Activated T-cell treated with anti-CD3 and anti-CD28 coated beads, Interleukin-2, amount 50 U/mL, for 4 hours (primary cell): ENCODE measurements at regions not wholly inside any gene's neighbourhood (a gene's known extent, or its start where the extent isn't known, plus 50 kb on each side); places are given as distances from the start of the nearest gene placed in this dataset.
A peak's percentile ranks its signal among the peaks of the same experiment; 100 is the strongest.

Experiments used
- ATAC-seq, 2 donors: fragments of 200-7000 bp; cut with Tn5 transposase; one replicate each; pipeline ENCODE4 v1.10.0; 2021
- DNase-seq: peaks from one replicate; pipeline ENCODE4 v3.0.0-alpha.2; 2020
- H3K27me3 Mint-ChIP-seq: one replicate; pipeline ENCODE4 v1.8.0; 2021; ENCODE audit warnings: low read depth, mixed read lengths
- H3K36me3 Mint-ChIP-seq: one replicate; pipeline ENCODE4 v1.8.0; 2022; ENCODE audit warnings: mixed read lengths; ENCODE audit not compliant: insufficient read depth
- H3K4me1 Mint-ChIP-seq: one replicate; pipeline ENCODE4 v1.8.0; 2021; ENCODE audit warnings: low read depth, mixed read lengths
- H3K4me3 Mint-ChIP-seq: one replicate; pipeline ENCODE4 v1.8.0; 2021; ENCODE audit warnings: mild to moderate bottlenecking, moderate library complexity, mixed read lengths
- H3K9me3 Mint-ChIP-seq: one replicate; pipeline ENCODE4 v1.8.0; 2021; ENCODE audit warnings: mixed read lengths

- Mint-ChIP-seq H3K36me3 (no peaks in the 10 kb centered on the region), H3K9me3 (no peaks in the 10 kb centered on the region), H3K4me3 (no peak overlapping the region), H3K27me3 (peaks cover 5% of the 10 kb centered on the region), H3K4me1 (no peaks in the 10 kb centered on the region)
- no peak for DNase-seq
- ATAC-seq, result no peak
Measured at GRCh38 chr6:43984442-43985321, 142.6 kb downstream of the MRPL14 start.

GRCh38 chr6:43983632-43984031 is 143.6 kb downstream of the MRPL14 start:
- Mint-ChIP-seq H3K36me3 (no peaks in the 10 kb centered on the region), H3K4me3 (no peak overlapping the region), H3K9me3 (no peaks in the 10 kb centered on the region), H3K4me1 (no peaks in the 10 kb centered on the region), H3K27me3 (peaks cover 7% of the 10 kb centered on the region)
- ATAC-seq (no peak), DNase-seq (no peak)

- Mint-ChIP-seq H3K27me3 (peaks cover 11% of the 10 kb centered on the region), H3K36me3 (no peaks in the 10 kb centered on the region), H3K9me3 (no peaks in the 10 kb centered on the region), H3K4me3 (no peak overlapping the region), H3K4me1 (no peaks in the 10 kb centered on the region)
- no peak for ATAC-seq
- no peak for DNase-seq
Measured at GRCh38 chr6:43983191-43983590, 144.1 kb downstream of the MRPL14 start.

DNA sequence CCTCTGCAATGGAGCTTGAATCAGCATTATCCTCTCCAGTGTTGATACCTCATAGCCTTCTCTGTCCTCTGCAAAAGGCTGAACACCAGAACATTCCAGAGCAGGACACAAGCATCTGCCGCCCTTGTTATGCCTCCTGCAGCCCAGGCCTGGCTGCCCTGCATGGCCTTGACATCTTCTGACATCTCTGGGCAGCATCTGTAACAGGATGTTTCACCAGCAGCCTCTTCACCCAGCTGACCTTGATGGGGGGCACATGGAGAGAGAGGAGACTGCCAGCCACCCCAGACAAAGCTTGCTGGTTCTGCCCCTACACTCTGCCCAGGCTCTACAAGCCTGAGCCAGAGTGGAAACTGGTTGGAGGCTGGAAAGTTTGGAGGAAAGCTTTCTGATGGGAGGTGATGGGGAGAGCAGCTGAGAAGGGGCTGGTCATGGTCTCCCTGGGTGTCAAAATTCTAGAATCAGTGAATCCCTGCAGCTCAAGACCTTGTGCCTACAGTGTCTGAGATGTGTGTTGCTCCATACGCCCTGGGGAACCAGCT is 145.1 kb downstream of the MRPL14 start:
- DNase-seq, result no peak
- Mint-ChIP-seq H3K36me3 (no peaks in the 10 kb centered on the region), H3K4me3 (no peak overlapping the region), H3K4me1 (no peaks in the 10 kb centered on the region), H3K9me3 (no peaks in the 10 kb centered on the region), H3K27me3 (peaks cover 18% of the 10 kb centered on the region)
- no peak for ATAC-seq

DNA sequence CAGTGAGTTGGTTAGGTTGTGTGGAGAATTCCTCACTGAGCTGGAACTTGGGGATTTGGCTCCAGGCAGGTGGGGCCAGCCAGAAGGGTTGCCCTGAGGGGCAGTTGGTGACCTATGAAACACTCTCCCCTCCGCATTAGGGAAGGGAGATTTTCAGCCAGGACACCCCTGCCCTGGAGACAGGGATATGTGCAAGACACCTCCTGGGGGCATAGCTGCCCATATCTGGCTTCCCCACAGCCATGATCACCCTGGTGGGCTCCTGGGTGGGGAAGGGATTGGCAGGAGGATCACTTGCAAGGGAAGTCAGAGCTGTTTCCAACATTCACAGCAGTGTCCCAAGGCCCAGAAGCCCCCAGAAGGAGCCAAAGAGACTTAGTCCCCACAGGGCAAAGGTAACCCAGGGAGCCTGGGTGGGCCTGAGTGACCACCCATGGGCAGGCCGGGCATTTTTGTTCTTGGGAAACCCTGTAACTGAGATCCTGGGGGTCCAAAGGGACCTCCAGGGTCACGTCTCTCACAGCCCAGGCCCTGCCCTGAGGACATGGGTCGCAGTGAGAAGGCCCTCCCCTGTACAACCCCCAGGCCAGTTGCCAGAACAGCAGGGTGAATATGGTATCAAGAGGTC is 145.8 kb downstream of the MRPL14 start:
- H3K27me3 Mint-ChIP-seq, result peaks cover 16% of the 10 kb centered on the region
- no peaks in the 10 kb centered on the region for H3K4me1 Mint-ChIP-seq
- ATAC-seq, result no peak

GRCh38 chr6:43980004-43980795 is 147.1 kb downstream of the MRPL14 start:
- no peak overlapping the region for H3K4me3 Mint-ChIP-seq
- no peak for DNase-seq
- no peak for ATAC-seq
- H3K9me3 Mint-ChIP-seq, result no peaks in the 10 kb centered on the region
- H3K36me3 Mint-ChIP-seq, result no peaks in the 10 kb centered on the region
- H3K4me1 Mint-ChIP-seq, result no peaks in the 10 kb centered on the region
- H3K27me3 Mint-ChIP-seq, result peaks cover 21% of the 10 kb centered on the region

More for the DNA sequence above, 145.8 kb downstream of the MRPL14 start:
- Mint-ChIP-seq H3K36me3 (no peaks in the 10 kb centered on the region), H3K9me3 (no peaks in the 10 kb centered on the region), H3K4me3 (no peak overlapping the region)
- no peak for DNase-seq

DNA sequence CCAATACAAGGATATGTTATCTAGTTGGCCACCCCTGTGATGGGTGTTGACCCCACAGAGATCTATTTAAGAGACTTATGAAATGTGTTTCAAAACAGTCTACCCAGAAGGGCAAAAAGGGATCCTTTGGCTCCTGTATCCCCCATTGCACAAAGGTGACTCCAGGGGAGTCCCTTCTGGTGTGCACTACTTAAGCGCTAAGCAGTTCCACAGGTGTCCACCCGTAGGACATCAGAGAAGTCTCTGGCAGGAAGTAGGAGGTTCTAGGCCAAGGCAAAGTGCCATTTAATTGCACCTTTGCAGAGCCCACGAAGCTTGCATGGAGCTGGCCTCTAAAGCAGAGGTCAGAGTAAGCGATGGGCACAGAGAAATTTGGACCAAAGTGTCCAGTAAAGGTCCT is 147.7 kb downstream of the MRPL14 start:
- DNase-seq, result no peak
- no peak overlapping the region for H3K4me3 Mint-ChIP-seq
- peaks cover 21% of the 10 kb centered on the region for H3K27me3 Mint-ChIP-seq
- no peaks in the 10 kb centered on the region for H3K9me3 Mint-ChIP-seq
- no peak for ATAC-seq
- H3K4me1 Mint-ChIP-seq, result no peaks in the 10 kb centered on the region
- no peaks in the 10 kb centered on the region for H3K36me3 Mint-ChIP-seq

DNA sequence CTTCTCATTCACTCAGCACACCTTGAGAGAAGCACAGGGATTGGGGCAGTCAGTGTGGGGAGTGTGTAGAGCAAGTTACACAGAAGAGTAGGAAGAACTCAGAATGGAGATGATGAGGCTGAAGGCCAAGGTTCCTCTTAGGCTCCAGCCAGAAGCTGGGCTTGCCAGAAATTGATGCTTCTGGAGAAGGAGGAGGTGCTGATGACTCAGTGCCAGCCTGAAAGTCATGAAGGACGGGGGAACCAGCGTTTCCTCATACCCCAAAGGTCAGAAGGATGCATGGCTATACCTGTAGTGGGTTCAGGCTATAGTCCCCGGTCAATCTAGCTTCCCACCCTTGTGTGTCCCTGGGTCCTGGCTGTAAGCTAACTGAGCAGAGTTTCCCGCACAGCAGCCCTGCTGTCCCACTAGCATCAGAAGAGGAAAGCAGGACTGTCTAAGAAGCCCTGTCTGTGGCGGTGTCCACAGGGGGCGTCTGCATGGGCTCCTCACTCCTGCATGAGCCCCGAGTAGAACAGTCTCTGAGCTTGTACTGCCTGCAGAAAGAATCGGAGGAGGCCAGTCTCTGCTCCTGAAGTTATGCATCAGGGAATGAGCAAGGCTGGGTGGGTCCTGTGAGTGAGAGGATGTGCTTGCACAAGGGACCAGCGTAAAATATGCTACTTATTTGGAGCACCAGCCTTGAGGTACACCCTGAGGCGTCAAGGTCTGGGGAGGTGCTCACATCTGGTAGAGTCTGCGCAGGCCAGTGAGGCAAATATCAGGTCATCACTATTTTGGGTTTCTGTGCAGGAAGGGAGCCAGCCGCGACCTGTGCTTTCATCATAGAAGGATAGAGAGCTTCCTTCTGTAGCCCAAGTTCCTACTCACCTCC is 148.5 kb downstream of the MRPL14 start:
- no peaks in the 10 kb centered on the region for H3K36me3 Mint-ChIP-seq
- peaks cover 21% of the 10 kb centered on the region for H3K27me3 Mint-ChIP-seq
- no peak for DNase-seq
- ATAC-seq, result no peak
- no peaks in the 10 kb centered on the region for H3K9me3 Mint-ChIP-seq
- H3K4me1 Mint-ChIP-seq, result no peaks in the 10 kb centered on the region
- no peak overlapping the region for H3K4me3 Mint-ChIP-seq

GRCh38 chr6:43977404-43978111 is 149.7 kb downstream of the MRPL14 start:
- DNase-seq (no peak), ATAC-seq (peak in 1 of 2 donors; percentile 35)
- H3K27me3 Mint-ChIP-seq, result peaks cover 21% of the 10 kb centered on the region
- no peak overlapping the region for H3K4me3 Mint-ChIP-seq
- no peaks in the 10 kb centered on the region for H3K9me3 Mint-ChIP-seq
- H3K4me1 Mint-ChIP-seq, result no peaks in the 10 kb centered on the region
- H3K36me3 Mint-ChIP-seq, result no peaks in the 10 kb centered on the region

GRCh38 chr6:43976706-43977403 is 150.4 kb downstream of the MRPL14 start:
- H3K4me3 Mint-ChIP-seq, result no peak overlapping the region
- H3K27me3 Mint-ChIP-seq, result peaks cover 21% of the 10 kb centered on the region
- H3K4me1 Mint-ChIP-seq, result no peaks in the 10 kb centered on the region
- H3K9me3 Mint-ChIP-seq, result no peaks in the 10 kb centered on the region
- no peak for ATAC-seq
- H3K36me3 Mint-ChIP-seq, result no peaks in the 10 kb centered on the region
- no peak for DNase-seq

DNA sequence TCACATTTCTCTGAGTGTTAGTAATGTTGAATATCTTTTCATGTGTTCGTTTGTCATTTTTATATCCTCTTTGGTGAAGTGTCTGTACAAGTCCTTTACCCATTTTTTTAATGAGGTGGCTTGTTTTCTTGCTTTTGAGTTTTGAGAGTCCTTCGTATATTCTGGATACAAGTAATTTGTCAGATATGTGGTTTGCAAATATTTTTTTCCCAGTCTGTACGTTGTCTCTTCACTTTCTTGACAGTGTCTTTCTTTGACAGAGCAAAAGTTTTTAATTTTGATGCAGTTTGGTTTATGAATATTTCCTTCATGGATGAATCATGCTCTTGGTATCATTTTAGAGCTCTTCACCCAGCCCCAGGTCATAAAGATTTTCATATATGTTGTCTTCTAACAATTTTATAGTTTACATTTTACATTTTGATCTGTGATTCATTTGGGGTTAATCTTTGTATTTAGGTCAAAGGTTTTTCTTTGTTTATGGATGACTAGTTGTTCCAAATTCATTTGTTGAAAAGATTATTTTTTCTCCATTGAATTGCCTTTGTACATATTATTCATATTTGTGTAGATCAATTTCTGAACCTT is 152.5 kb downstream of the MRPL14 start:
- no peaks in the 10 kb centered on the region for H3K36me3 Mint-ChIP-seq
- no peaks in the 10 kb centered on the region for H3K4me1 Mint-ChIP-seq
- ATAC-seq (no peak), DNase-seq (no peak)
- no peaks in the 10 kb centered on the region for H3K9me3 Mint-ChIP-seq
- peaks cover 18% of the 10 kb centered on the region for H3K27me3 Mint-ChIP-seq
- H3K4me3 Mint-ChIP-seq, result no peak overlapping the region

GRCh38 chr6:43973357-43973756 is 153.9 kb downstream of the MRPL14 start:
- DNase-seq (no peak), ATAC-seq (no peak)

More at GRCh38 chr6:43973357-43973756, 153.9 kb downstream of the MRPL14 start:
- peaks cover 14% of the 10 kb centered on the region for H3K27me3 Mint-ChIP-seq
- H3K4me1 Mint-ChIP-seq, result no peaks in the 10 kb centered on the region
- H3K36me3 Mint-ChIP-seq, result no peaks in the 10 kb centered on the region
- no peaks in the 10 kb centered on the region for H3K9me3 Mint-ChIP-seq
- no peak overlapping the region for H3K4me3 Mint-ChIP-seq
